Bone marrow (tissue), 2 donors: ENCODE measurements at regions not wholly inside any gene's neighbourhood (a gene's known extent, or its start where the extent isn't known, plus 50 kb on each side); places are given as distances from the start of the nearest gene placed in this dataset.

ENCODE experiments used
- DNase-seq, 2 donors: peaks; one replicate each; lab custom pipeline; 2025; lab: John Stamatoyannopoulos, UW

- DNase-seq = peak; percentile 32 to 72
Observed at GRCh38 chr13:50713523-50714248, 129.8 kb downstream of the DLEU7 start.

- no peak for DNase-seq
Observed at GRCh38 chr13:50714891-50715290, 128.6 kb downstream of the DLEU7 start.

- no peak for DNase-seq
Observed at GRCh38 chr13:50715402-50716146, 127.9 kb downstream of the DLEU7 start.

GRCh38 chr13:50720861-50721671 is 122.4 kb downstream of the DLEU7 start:
- no peak for DNase-seq

- no peak for DNase-seq
Observed at GRCh38 chr13:50721672-50721992, 121.9 kb downstream of the DLEU7 start.

- no peak for DNase-seq
Observed at GRCh38 chr13:50722440-50723125, 120.9 kb downstream of the DLEU7 start.

GRCh38 chr13:50724438-50724837 is 119.1 kb downstream of the DLEU7 start:
- no peak for DNase-seq

- no peak for DNase-seq
Observed at GRCh38 chr13:50724913-50725312, 118.6 kb downstream of the DLEU7 start.

GRCh38 chr13:50726164-50726563 is 117.3 kb downstream of the DLEU7 start:
- no peak for DNase-seq

- no peak for DNase-seq
Observed at GRCh38 chr13:50729177-50729576, 114.3 kb downstream of the DLEU7 start.

- no peak for DNase-seq
Observed at GRCh38 chr13:50730496-50731351, 112.8 kb downstream of the DLEU7 start.

- no peak for DNase-seq
Observed at GRCh38 chr13:50731400-50731799, 112.1 kb downstream of the DLEU7 start.

GRCh38 chr13:50732712-50733111 is 110.8 kb downstream of the DLEU7 start:
- no peak for DNase-seq

GRCh38 chr13:50733392-50733791 is 110.1 kb downstream of the DLEU7 start:
- no peak for DNase-seq

GRCh38 chr13:50735071-50735470 is 108.4 kb downstream of the DLEU7 start:
- no peak for DNase-seq

- DNase-seq = no peak
Observed at GRCh38 chr13:50740052-50740741, 103.3 kb downstream of the DLEU7 start.

GRCh38 chr13:50742353-50742752 is 101.1 kb downstream of the DLEU7 start:
- DNase-seq = no peak

GRCh38 chr13:50742968-50743367 is 100.5 kb downstream of the DLEU7 start:
- no peak for DNase-seq

- no peak for DNase-seq
Observed at GRCh38 chr13:50744116-50744660, 99.3 kb downstream of the DLEU7 start.

GRCh38 chr13:50745542-50746115 is 97.9 kb downstream of the DLEU7 start:
- no peak for DNase-seq
